Lung (tissue), 11 donors: ENCODE measurements at regions not wholly inside any gene's neighbourhood (a gene's known extent, or its start where the extent isn't known, plus 50 kb on each side); places are given as distances from the start of the nearest gene placed in this dataset.

Experiments used
- ATAC-seq: fragments of 200-7000 bp; cut with Tn5 transposase; one replicate; pipeline ENCODE4 v1.9.1; 2020; ENCODE audit warnings: moderate number of reproducible peaks; ENCODE audit not compliant: insufficient read depth, low FRiP score
- DNase-seq, 3 donors: peaks; one replicate each; pipeline ENCODE4 v3.0.0-alpha.2; 2013 to 2017
- H3K27ac ChIP-seq, 2 donors: one replicate each; pipeline ENCODE4 v1.5.1; 2013; ENCODE audit warnings: mild to moderate bottlenecking in 2 of 2, moderate library complexity in 2 of 2, control low read depth in 1 of 2, inconsistent platforms in 1 of 2, low read depth in 1 of 2, low read length in 1 of 2
- H3K27me3 ChIP-seq, 3 donors: one replicate each; pipeline ENCODE4 v1.5.1; 2013; ENCODE audit warnings: low read length in 2 of 3; ENCODE audit not compliant: control insufficient read depth in 3 of 3, insufficient read depth in 3 of 3
- H3K36me3 ChIP-seq, 4 donors: one replicate each; pipeline ENCODE4 v1.5.1; 2013; ENCODE audit warnings: low read length in 4 of 4, mild to moderate bottlenecking in 1 of 4, moderate library complexity in 1 of 4; ENCODE audit not compliant: control insufficient read depth in 4 of 4, insufficient read depth in 4 of 4
- H3K4me1 ChIP-seq, 5 donors: one replicate each; pipeline ENCODE4 v1.5.1; 2013; ENCODE audit warnings: low read length in 5 of 5, mild to moderate bottlenecking in 2 of 5, moderate library complexity in 1 of 5; ENCODE audit not compliant: control insufficient read depth in 5 of 5, insufficient read depth in 5 of 5
- H3K4me3 ChIP-seq: one replicate; pipeline ENCODE4 v1.5.1; 2013; ENCODE audit warnings: mild to moderate bottlenecking, control low read depth, moderate library complexity
- H3K9ac ChIP-seq, 2 donors: one replicate each; pipeline ENCODE4 v1.5.1; 2013; ENCODE audit warnings: low read length in 2 of 2, control low read depth in 1 of 2; ENCODE audit not compliant: insufficient read depth in 1 of 2
- H3K9me3 ChIP-seq, 4 donors: one replicate each; pipeline ENCODE4 v1.5.1; 2013; ENCODE audit warnings: low read length in 3 of 4, mild to moderate bottlenecking in 1 of 4, moderate library complexity in 1 of 4; ENCODE audit not compliant: control insufficient read depth in 4 of 4, insufficient read depth in 3 of 4
- CTCF ChIP-seq: IDR thresholded peaks from 2 replicates; pipeline ENCODE4 v1.5.1; 2012; ENCODE audit warnings: mild to moderate bottlenecking; ENCODE audit errors: control extremely low read depth, extremely low read depth
- WGBS, 2 donors: extraction: QIAGEN DNeasy Blood & Tissue Kit; methylation state at CpG; one replicate each; pipeline ENCODE4 v1.1.7; 2013; 5-methylcytosine and 5-hydroxymethylcytosine counted together
- donor health status: control.
- donor health status: control.
- donor health status: Bipolar disorder and iron deficiency.
- donor health status: healthy.
- donor health status: DM: yes; HTN: yes; CAD: no.

GRCh38 chr3:804211-804610 lies 288.6 kb upstream of the CNTN6 start:
- no peaks in the 10 kb centered on the region for H3K36me3 ChIP-seq
- H3K27me3 ChIP-seq, result no peaks in the 10 kb centered on the region
- no peak for DNase-seq
- no peak for ATAC-seq
- 58 to 68% methylated on average over 2 of the region's 2 CpGs for WGBS, 2 donors
- H3K9me3 ChIP-seq, result peaks cover 0 to 1% (median 0%) of the 10 kb centered on the region in 4 donors
- no peak overlapping the region for H3K4me3 ChIP-seq
- TF ChIP-seq CTCF, result no peak
- H3K27ac ChIP-seq, result no peak overlapping the region
- no peaks in the 10 kb centered on the region for H3K4me1 ChIP-seq
- no peak overlapping the region for H3K9ac ChIP-seq

GRCh38 chr3:805326-805725 lies 287.5 kb upstream of the CNTN6 start:
- DNase-seq (no peak), ATAC-seq (no peak)
- H3K27ac ChIP-seq, result no peak overlapping the region
- no peak overlapping the region for H3K9ac ChIP-seq
- H3K9me3 ChIP-seq, result peaks cover 0 to 1% (median 0%) of the 10 kb centered on the region in 4 donors
- no peaks in the 10 kb centered on the region for H3K4me1 ChIP-seq
- no peak overlapping the region for H3K4me3 ChIP-seq
- 89 to 91% methylated on average over 1 of the region's 1 CpG for WGBS, 2 donors
- H3K27me3 ChIP-seq, result no peaks in the 10 kb centered on the region
- no peaks in the 10 kb centered on the region for H3K36me3 ChIP-seq
- no peak for TF ChIP-seq CTCF

DNA sequence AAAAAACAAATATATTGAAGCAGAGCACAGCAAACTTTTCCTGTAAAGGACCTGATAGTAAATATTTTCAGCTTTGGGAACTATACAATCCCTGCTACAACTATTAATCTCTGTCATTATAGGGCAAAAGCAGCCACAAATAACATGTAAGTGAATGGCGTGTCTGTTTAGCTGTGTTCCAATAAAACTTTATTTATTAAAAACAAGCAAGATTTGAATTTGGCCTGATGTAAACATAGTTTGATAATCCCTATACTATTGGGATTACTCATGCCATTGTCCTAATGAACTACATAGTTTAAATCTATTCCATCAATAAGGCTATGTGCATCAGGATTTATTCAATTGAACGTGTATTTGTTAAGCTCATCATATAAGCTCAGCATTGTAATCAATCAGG lies 286.8 kb upstream of the CNTN6 start:
- Histone ChIP-seq H3K4me1 (no peaks in the 10 kb centered on the region), H3K9me3 (peaks cover 0 to 1% (median 0%) of the 10 kb centered on the region in 4 donors), H3K36me3 (no peaks in the 10 kb centered on the region), H3K9ac (no peak overlapping the region), H3K27ac (no peak overlapping the region), H3K4me3 (no peak overlapping the region), H3K27me3 (no peaks in the 10 kb centered on the region)
- no peak for TF ChIP-seq CTCF
- DNase-seq, result no peak
- 90 to 93% methylated on average over 2 of the region's 2 CpGs for WGBS, 2 donors
- ATAC-seq, result no peak

DNA sequence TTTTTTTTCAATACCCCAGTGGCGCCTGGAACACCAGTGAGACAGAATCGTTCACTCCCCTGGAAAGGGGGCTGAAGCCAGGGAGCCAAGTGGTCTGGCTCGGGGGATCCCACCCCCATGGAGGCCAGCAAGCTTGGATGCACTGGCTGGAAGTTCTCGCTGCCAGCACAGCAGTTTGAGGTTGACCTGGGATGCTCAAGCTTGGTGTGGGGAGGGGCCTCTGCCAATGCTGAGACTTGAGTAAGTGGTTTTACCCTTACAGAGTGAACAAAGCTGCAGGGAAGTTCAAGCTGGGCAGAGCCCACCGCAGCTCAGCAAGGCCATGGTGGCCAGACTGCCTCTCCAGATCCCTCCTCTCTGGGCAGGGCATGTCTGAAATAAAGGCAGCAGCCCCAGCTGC lies 276.2 kb upstream of the CNTN6 start:
- Histone ChIP-seq H3K27me3 (no peaks in the 10 kb centered on the region), H3K27ac (no peak overlapping the region)
- no peak for TF ChIP-seq CTCF

More for the DNA sequence above, 276.2 kb upstream of the CNTN6 start:
- H3K9ac ChIP-seq, result no peak overlapping the region
- H3K4me1 ChIP-seq, result no peaks in the 10 kb centered on the region
- DNase-seq, result no peak
- no peaks in the 10 kb centered on the region for H3K36me3 ChIP-seq
- ATAC-seq, result no peak
- H3K4me3 ChIP-seq, result no peak overlapping the region
- peaks cover 0 to 9% (median 3%) of the 10 kb centered on the region in 4 donors for H3K9me3 ChIP-seq
- WGBS, 2 donors, result 76 to 77% methylated on average over 5 of the region's 5 CpGs
